CD4-positive, alpha-beta T cell treated with Interleukin-4 for 4 hours (primary cell): ENCODE measurements at regions not wholly inside any gene's neighbourhood (a gene's known extent, or its start where the extent isn't known, plus 50 kb on each side); places are given as distances from the start of the nearest gene placed in this dataset.

Experiments used
- DNase-seq: peaks from one replicate; pipeline ENCODE4 v3.0.0-alpha.2; 2020

GRCh38 chr7:37504801-37505200 is 56.1 kb upstream of the ELMO1 start:
- DNase-seq = no peak

DNA sequence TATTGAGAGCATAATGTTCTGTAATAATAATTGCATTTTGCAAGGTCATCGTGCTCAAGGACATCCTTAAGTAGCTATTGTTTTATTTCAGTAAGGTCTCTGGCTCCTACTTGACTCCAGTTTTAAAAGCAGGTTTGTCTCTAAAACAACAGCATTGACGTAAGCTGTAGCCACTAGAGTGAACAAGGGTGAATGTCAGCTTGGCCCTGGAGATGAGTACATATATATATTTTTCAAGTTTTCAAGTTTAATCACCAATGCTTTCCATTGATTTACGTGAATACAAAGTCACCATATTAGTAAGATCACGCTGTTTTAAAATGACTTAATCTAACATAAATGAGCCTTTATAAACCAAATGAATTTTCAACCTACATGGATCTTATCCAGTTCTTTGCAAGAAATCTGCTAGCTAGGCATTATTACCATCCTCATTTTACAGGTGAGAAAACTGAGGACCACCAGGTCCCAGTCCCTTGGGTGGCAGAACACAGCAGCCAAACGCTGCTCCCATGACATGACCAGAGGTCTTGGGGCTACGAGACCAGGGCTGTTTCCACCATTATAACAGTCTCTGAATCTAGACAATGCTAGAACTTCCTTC is 57.2 kb upstream of the ELMO1 start:
- DNase-seq = no peak

DNA sequence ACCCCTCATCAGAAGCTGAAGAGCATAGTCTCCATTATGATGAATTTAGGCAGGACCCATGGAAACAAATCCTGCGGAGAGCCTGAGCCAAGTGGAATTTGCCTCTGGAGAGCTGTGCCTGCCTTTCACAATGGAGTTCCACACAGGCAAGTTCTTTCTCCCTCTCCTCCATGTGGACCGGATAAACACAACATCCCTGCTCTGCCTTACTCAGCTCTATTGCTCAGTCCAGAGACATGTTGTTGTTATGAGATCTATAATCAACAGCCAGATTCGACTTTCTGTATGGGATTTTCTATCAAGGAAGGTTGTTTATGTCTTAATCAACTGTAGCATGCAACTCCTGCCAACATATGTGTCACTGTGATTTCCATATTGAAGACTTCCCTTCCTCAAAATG is 59.5 kb upstream of the ELMO1 start:
- DNase-seq = no peak

- peak; percentile 33 for DNase-seq
These were observed 61.5 kb upstream of the ELMO1 start for GRCh38 chr7:37510043-37510634.

GRCh38 chr7:37511915-37512314 is 63.3 kb upstream of the ELMO1 start:
- DNase-seq = no peak

DNA sequence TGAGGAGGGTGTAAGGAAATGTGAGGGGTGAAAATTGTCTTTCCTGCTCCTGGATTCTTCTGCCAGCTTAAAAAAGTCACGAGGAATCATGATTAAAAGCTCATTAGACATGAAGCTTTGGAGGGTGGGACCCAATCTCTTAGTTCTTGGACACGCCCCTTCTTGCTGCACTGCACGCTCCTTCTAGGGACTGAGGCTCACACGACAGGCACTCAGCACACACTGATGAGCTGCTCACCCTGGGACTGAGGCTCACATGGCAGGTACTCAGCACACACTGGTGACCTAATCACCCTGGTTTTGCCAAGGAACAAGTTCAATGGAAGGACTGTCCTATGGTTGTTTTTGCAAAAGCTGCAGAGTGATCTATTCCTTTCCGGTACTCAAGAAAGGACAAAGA is 65.8 kb upstream of the ELMO1 start:
- DNase-seq = no peak

GRCh38 chr7:37516664-37517063 is 68.0 kb upstream of the ELMO1 start:
- no peak for DNase-seq

DNA sequence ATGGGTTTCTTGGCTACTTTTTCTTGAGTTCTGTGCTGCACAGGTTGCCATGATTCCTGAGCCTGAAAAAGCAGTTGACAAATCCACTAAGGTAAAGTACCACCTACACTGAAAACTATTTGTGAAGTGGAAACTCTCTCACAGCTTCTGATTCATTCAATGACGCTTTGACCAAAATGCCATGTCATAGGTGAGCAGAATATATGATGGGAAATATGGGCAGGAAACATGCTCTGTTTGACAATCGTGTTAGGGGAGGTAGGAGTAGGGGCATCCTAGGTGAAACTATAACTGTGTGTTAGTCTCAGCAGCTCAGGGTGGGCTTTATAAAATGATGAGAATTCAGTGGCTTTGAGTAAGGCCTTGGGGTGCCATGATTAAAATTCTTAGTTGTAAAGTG is 69.6 kb upstream of the ELMO1 start:
- DNase-seq = no peak

DNA sequence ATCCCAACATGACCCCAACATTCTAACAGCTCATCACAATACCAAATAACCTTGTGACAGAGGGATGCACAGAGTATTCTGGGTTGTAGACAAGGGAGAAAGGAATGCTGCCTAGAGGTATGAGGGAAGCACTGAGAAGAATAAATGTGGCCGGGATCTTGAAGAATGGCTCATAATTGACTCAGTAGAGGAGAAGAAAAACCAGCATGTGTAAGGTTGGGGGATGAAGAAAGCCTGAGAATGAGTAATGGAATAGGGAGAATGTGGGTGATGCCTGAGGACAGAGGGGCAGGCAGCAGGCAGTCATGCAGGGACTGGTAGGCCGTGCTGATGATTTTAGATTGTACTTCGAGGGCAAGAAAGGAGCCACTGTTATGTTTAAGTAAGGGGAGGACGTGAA is 75.4 kb upstream of the ELMO1 start:
- DNase-seq = no peak

DNA sequence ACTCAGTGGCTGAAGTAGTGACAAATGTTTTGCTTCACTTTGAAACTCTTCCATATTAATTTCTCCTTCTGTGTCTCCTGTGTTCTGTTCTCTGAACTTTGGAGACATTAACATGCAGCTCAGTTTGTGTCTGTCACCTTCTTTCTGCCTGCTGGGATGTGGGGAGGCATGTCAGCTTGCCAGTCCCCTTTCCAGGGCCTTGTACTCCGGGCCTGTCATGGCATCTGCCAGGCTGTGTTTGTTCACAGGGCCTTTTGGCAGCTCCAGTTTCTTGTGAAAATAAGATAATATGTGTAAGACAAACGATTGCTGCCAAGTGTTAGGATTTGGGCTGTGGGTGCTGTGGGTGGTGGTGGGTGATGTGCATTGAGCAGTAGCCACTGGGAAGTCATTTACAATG is 76.1 kb upstream of the ELMO1 start:
- no peak for DNase-seq

- DNase-seq = no peak
These were observed 78.0 kb upstream of the ELMO1 start for GRCh38 chr7:37526623-37527022.

- no peak for DNase-seq
These were observed 78.4 kb upstream of the ELMO1 start for GRCh38 chr7:37527109-37527508.

- no peak for DNase-seq
These were observed 82.6 kb upstream of the ELMO1 start for GRCh38 chr7:37531225-37531624.

DNA sequence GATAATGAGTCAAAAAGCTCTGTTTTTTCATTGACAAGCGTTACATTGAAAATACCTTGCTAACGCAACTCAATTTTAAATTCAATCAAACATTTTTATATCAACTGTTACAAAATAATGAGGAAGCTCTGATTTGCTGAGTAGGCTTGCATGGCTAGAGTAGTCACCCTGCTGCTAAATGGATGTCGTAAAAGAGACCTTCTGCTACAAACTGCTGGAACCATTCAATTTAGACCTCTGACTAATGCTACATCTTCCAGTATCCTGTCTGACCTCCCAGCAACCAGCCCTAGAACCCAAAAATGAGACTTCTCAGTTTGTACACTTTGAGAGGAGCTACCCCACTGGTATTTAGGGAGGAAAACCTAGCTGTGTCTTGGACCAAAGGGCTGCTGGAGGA is 84.0 kb upstream of the ELMO1 start:
- DNase-seq = no peak

GRCh38 chr7:37534893-37535610 is 86.4 kb upstream of the ELMO1 start:
- DNase-seq = no peak

- no peak for DNase-seq
These were observed 87.2 kb upstream of the ELMO1 start for GRCh38 chr7:37535841-37536240.

DNA sequence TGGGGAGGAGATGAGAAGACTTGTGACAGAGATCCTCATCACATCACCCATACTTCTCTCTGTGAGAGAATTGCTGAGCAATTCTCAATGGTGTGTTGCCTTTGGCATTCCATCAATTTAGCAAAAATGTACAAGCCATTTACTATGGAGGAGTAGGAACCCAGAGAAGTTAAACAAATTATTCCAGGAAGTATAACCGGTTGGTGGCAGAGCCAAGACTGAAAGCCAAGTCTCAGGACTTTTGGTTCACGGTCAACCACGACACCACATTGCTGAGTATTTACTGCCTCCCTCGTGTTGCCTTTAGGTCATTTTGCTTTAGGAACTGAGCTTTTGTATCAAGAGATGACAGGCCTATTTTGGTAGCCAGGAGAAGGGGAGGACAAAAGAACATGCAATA is 88.0 kb upstream of the ELMO1 start:
- DNase-seq = no peak

DNA sequence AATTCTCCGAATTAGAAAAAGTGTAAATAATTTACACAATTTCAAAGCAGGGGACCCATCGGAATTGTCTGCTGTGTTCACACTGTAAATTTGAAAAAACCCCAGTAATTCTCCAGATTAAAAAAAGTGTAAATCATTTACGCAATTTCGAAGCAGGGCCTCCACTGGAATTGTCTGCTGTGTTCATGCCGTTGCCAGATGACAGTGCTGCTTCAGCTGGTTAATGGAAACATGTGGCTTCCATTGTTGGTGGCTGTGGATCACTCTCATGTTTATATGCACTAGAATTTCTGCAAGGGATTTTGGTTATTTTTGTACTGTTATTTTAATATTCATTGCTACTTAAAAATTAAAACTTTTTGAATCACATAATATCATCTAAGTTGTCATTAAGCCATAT is 88.8 kb upstream of the ELMO1 start:
- no peak for DNase-seq

DNA sequence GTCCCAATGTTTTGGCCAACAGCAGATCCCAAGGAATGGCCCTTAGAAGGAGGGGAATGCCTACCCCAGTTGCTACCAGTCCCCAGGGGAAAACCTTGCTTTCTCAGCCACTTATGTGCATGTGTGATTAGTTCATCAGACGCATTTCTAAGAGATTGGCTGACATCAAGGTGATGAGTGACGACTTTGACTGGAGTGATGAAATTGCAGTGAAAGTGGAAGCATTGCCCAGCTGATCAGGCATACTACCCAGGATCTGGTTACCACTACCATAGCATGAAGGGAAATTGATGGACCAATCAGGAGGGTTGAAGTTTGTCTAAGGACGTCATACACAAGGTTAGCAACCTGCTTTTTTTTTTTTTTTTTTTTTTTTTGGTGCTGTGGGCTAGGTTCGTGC is 90.3 kb upstream of the ELMO1 start:
- DNase-seq = no peak

- no peak for DNase-seq
These were observed 92.3 kb upstream of the ELMO1 start for GRCh38 chr7:37540917-37541316.

GRCh38 chr7:37541810-37542443 is 93.3 kb upstream of the ELMO1 start:
- no peak for DNase-seq

DNA sequence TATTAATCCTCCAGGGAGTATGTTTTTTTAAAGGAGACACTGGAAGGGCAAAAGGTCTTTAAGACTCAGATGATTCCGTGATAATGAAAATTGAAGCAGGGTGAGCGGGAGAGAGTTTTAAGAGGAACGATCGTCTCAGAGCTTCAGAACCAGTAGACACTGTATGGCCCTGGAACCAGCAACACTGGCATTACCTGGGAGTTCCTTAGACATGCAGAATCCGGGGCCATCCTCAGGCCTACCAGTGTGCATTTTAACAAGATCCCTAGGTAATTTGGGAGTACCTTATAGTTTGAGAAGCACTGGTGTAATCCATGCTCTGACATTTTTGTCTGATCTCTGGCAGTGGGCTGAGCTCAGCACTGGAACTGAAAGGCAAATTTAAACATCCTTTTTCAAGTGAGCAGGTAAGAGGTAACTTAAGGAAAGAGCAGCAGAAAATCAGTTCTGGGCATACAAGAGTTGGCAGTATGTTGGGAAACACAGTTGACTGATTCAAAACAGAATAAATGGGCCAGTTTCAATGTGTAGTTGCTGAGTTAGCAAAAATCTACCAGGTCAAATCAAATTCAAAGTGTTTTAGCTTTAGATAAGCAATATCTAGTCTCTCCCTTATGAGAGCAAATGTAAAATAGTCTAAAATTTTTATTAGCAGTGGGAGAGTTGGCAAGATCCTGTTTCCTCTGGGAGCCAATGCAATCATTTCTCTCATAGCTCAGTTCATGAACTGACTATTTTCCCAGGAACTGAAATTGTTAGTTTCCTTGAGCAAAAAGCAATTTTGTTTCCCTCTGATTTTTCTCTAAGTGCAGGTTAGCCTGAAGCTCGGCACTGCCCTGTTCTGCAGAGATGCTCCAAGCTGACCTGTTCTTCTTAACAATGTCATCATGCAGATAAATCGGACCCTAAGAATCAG is 97.2 kb upstream of the ELMO1 start:
- DNase-seq = no peak

GRCh38 chr7:37546677-37547076 is 98.0 kb upstream of the ELMO1 start:
- DNase-seq = no peak
